HepG2 (cell line): ENCODE measurements at regions not wholly inside any gene's neighbourhood (a gene's known extent, or its start where the extent isn't known, plus 50 kb on each side); places are given as distances from the start of the nearest gene placed in this dataset.

Experiments used
- ATAC-seq: fragments of 200-7000 bp; cut with Tn5 transposase; 3 replicates; pipeline ENCODE4 v1.9.1; 2020; ENCODE audit warnings: mild to moderate bottlenecking, moderate library complexity
- BruUV-seq: library from RNA; stranded (reverse); fragments of 400-500 nt; replicated peaks from 2 replicates; lab custom pipeline; 2021; lab: Mats Ljungman, UMichigan
- CTCF ChIA-PET: fragments of 300-600 bp; formaldehyde crosslinking; extraction: SDS; loops from one replicate; lab custom pipeline; 2021; ENCODE audit warnings: low total read pairs, inconsistent platforms, low intra/inter-chr PET ratio; lab: Yijun Ruan, JAX
- POLR2A ChIA-PET: fragments of 350-600 bp; sonication (Branson Sonifier 250); formaldehyde crosslinking; loops from one replicate; lab custom pipeline; 2020; ENCODE audit warnings: antibody characterized with exemption, inconsistent platforms; lab: Yijun Ruan, JAX
- DNase-seq: peaks from one replicate; pipeline ENCODE4 v3.0.0-alpha.2; 2015; ENCODE audit warnings: low spot score
- FAIRE-seq: peaks from 3 replicates; lab custom pipeline; 2011; peaks lifted over from hg19 to GRCh38; lab: Jason Lieb, UNC
- H2AFZ ChIP-seq: one replicate; pipeline ENCODE4 v1.6.1; 2011; ENCODE audit warnings: low read length, inconsistent platforms
- H3K27ac ChIP-seq: fragments of 300-600 bp; 3 replicates; pipeline ENCODE4 v1.8.0; 2011; ENCODE audit warnings: mixed run types, mild to moderate bottlenecking, mixed read lengths, low read length, inconsistent platforms; ENCODE audit not compliant: insufficient read depth; ENCODE audit errors: extremely low read length
- H3K27me3 ChIP-seq, 2 experiments: fragments of 200-600 bp in 1 of 2; 2 replicates in 1 of 2; 3 replicates in 1 of 2; pipeline versions ENCODE4 v1.6.0 to v1.8.0; 2011; ENCODE audit warnings: low read length in 2 of 2, mild to moderate bottlenecking in 2 of 2, moderate library complexity in 2 of 2, inconsistent platforms in 1 of 2; ENCODE audit not compliant: insufficient read depth in 2 of 2, control insufficient read depth in 1 of 2
- H3K36me3 ChIP-seq, 2 experiments: fragments of 200-600 bp in 1 of 2; replicated peaks in 1 of 2; 2 replicates in 1 of 2; 3 replicates in 1 of 2; pipeline versions ENCODE4 v1.5.1 to v1.8.0; 2011; ENCODE audit warnings: low read length in 2 of 2, inconsistent platforms in 1 of 2; ENCODE audit not compliant: insufficient read depth in 2 of 2, control insufficient read depth in 1 of 2
- H3K4me1 ChIP-seq: 2 replicates; pipeline ENCODE4 v1.5.1; 2012; ENCODE audit warnings: low read length, inconsistent platforms; ENCODE audit not compliant: insufficient read depth
- H3K4me2 ChIP-seq: 2 replicates; pipeline ENCODE4 v1.6.0; 2011; ENCODE audit warnings: low read depth, low read length, inconsistent platforms
- H3K4me3 ChIP-seq, 3 experiments: fragments of 200-600 bp in 1 of 3; sonication (generic), shearing (Covaris generic) in 1 of 3; replicated peaks in 1 of 3; 2 replicates each; pipeline ENCODE4 v1.5.1; 2011 to 2016; ENCODE audit warnings: low read length in 3 of 3, inconsistent platforms in 2 of 3, low read depth in 2 of 3, mild to moderate bottlenecking in 2 of 3, control low read depth in 1 of 3, mixed read lengths in 1 of 3; ENCODE audit not compliant: insufficient read depth in 1 of 3
- H3K79me2 ChIP-seq: one replicate; pipeline ENCODE4 v1.6.1; 2011; ENCODE audit warnings: low read length, inconsistent platforms; ENCODE audit not compliant: insufficient read depth
- H3K9ac ChIP-seq: 2 replicates; pipeline ENCODE4 v1.6.0; 2011; ENCODE audit warnings: mild to moderate bottlenecking, low read depth, low read length, inconsistent platforms; ENCODE audit not compliant: insufficient read depth
- H3K9me3 ChIP-seq: 2 replicates; pipeline ENCODE4 v1.5.1; 2012; ENCODE audit warnings: mild to moderate bottlenecking, low read length
- H4K20me1 ChIP-seq: 2 replicates; pipeline ENCODE4 v1.6.0; 2011; ENCODE audit warnings: inconsistent platforms, mild to moderate bottlenecking, low read length, moderate library complexity; ENCODE audit not compliant: insufficient read depth
- HDAC6 ChIP-seq: fragments of 200-600 bp; sonication (generic); IDR thresholded peaks from 2 replicates; pipeline ENCODE4 v1.7.0; 2017; ENCODE audit warnings: mild to moderate bottlenecking, antibody characterized with exemption, low read length, low read depth
- KDM5A ChIP-seq: fragments of 200-600 bp; sonication (generic); IDR thresholded peaks from 2 replicates; pipeline ENCODE4 v1.7.0; 2018; ENCODE audit warnings: antibody characterized with exemption, mild to moderate bottlenecking, low read length, borderline replicate concordance
- RAD21 ChIP-seq: fragments of 450-650 bp; formaldehyde crosslinking; IDR thresholded peaks from 2 replicates; pipeline ENCODE4 v1.5.0; 2020; ENCODE audit warnings: mild to moderate bottlenecking
- RNF2 ChIP-seq: fragments of 450-650 bp; conservative IDR thresholded peaks from 2 replicates; pipeline ENCODE4 v1.6.1; 2016; ENCODE audit warnings: low read depth
- TBP ChIP-seq: sonication (generic); formaldehyde crosslinking; IDR thresholded peaks from 2 replicates; pipeline ENCODE4 v1.5.0; 2020; ENCODE audit warnings: missing genetic modification reagents
- ZBTB43 ChIP-seq: sonication (generic); formaldehyde crosslinking; conservative IDR thresholded peaks from 2 replicates; pipeline ENCODE4 v1.4.0; 2020; ENCODE audit warnings: missing genetic modification reagents
- ZNF276 ChIP-seq: sonication (generic); formaldehyde crosslinking; IDR thresholded peaks from 2 replicates; pipeline ENCODE4 v1.4.0; 2020; ENCODE audit warnings: mild to moderate bottlenecking, low read depth, missing genetic modification reagents
- ZNF609 ChIP-seq: sonication (generic); formaldehyde crosslinking; IDR thresholded peaks from 2 replicates; pipeline ENCODE4 v1.4.0; 2020; ENCODE audit warnings: mild to moderate bottlenecking, missing genetic modification reagents, borderline replicate concordance
- ZNF7 ChIP-seq: IDR thresholded peaks from 2 replicates; pipeline ENCODE4 v1.6.1; 2016; ENCODE audit warnings: missing biosample characterization, missing genetic modification reagents
- in situ Hi-C: cut with HindIII; loops from 2 replicates; pipeline ENCODE4 v1.10.0; 2017; ENCODE audit warnings: low pct_unique_long_range_greater_than_20kb; ENCODE audit not compliant: extremely low pct_ligation_motif_present
- intact Hi-C: fragments of 100-400 bp; cut with micrococcal nuclease; formaldehyde crosslinking; loops from one replicate; pipeline ENCODE4 v1.10.0; 2022; ENCODE audit not compliant: unreplicated experiment

GRCh38 chr12:58148405-58148804, 207.0 kb downstream of the ATP23 start:
- TF ChIP-seq ZNF609 (CRISPR knock-in tag) (no peak), TBP (CRISPR knock-in tag) (no peak), HDAC6 (no peak), ZBTB43 (CRISPR knock-in tag) (no peak), KDM5A (no peak), RNF2 (no peak), RAD21 (CRISPR knock-in tag) (no peak), ZNF276 (CRISPR knock-in tag) (no peak), ZNF7 (CRISPR knock-in tag) (no peak)
- Histone ChIP-seq H3K27me3 (no peaks in the 10 kb centered on the region), H3K9ac (no peak overlapping the region), H3K79me2 (no peaks in the 10 kb centered on the region), H2AFZ (no peak overlapping the region), H3K9me3 (no peaks in the 10 kb centered on the region), H3K36me3 (no peaks in the 10 kb centered on the region), H3K4me3 (no peak overlapping the region), H3K27ac (no peak overlapping the region), H3K4me1 (no peaks in the 10 kb centered on the region), H4K20me1 (no peaks in the 10 kb centered on the region), H3K4me2 (no peak overlapping the region)
- POLR2A ChIA-PET: no interaction called here
- FAIRE-seq (no peak), DNase-seq (no peak), ATAC-seq (no peak)
- CTCF ChIA-PET: no interaction called here
- no TSS peak for BruUV-seq
- in situ Hi-C loops (no loop called here), intact Hi-C loops (no loop called here)
